NCI-H146 treated with DMSO at 0.1 percent for 48 hours (cell line): ENCODE measurements at regions not wholly inside any gene's neighbourhood (a gene's known extent, or its start where the extent isn't known, plus 50 kb on each side); places are given as distances from the start of the nearest gene placed in this dataset.

Source experiments
- DNase-seq: peaks from one replicate; lab custom pipeline; 2025; ENCODE audit not compliant: unreplicated experiment; lab: John Stamatoyannopoulos, UW

GRCh38 chr13:72458701-72459100 is 268.7 kb downstream of the MZT1 start:
- no peak for DNase-seq

GRCh38 chr13:72457151-72457550 is 270.3 kb downstream of the MZT1 start:
- DNase-seq = no peak

GRCh38 chr13:72456486-72456885 is 270.9 kb downstream of the MZT1 start:
- DNase-seq = no peak

GRCh38 chr13:72453161-72453560 is 274.3 kb downstream of the MZT1 start:
- no peak for DNase-seq

- DNase-seq = no peak
Observed at GRCh38 chr13:72448082-72448481, 279.3 kb downstream of the MZT1 start.

GRCh38 chr13:72444999-72445398 is 282.4 kb downstream of the MZT1 start:
- DNase-seq = no peak

DNA sequence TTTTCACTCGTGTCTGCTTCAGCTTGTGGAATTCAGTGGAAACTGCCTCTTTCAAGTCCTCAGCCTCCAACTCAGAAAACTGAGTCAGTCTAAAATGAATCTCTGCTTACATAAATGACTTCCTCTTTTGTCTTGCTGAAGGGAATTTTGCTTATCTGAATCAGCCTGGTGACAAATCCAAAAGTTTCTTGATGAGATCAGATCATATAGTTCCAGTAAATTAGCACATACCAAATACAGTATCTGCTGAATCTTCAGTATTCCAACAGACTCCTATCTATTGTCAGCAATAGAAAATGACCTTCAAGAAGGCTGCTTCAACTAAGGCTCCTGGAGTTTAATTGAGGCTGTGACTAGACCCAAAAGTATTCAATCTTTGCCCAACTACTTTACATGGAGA is 290.0 kb downstream of the MZT1 start:
- DNase-seq = no peak

DNA sequence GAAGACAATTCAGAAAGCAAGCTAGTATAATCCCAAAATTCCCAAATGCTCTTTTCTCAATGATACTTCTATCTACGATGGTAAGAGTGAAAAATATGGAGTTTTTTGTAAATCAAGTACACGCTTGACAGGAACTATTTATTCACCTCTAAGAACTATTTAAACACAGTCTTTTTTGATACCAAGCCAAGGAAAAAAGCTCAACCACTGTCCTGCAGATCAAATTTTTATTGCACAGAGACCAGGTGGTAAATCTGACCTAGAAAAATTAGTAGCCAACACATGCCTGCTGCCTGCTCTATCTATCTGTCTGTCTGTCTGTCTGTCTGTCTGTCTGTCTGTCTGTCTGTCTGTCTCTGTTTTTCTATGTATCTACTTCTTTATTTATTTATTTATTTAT is 292.2 kb downstream of the MZT1 start:
- no peak for DNase-seq

GRCh38 chr13:72431981-72432682 is 295.3 kb downstream of the MZT1 start:
- DNase-seq = no peak

DNA sequence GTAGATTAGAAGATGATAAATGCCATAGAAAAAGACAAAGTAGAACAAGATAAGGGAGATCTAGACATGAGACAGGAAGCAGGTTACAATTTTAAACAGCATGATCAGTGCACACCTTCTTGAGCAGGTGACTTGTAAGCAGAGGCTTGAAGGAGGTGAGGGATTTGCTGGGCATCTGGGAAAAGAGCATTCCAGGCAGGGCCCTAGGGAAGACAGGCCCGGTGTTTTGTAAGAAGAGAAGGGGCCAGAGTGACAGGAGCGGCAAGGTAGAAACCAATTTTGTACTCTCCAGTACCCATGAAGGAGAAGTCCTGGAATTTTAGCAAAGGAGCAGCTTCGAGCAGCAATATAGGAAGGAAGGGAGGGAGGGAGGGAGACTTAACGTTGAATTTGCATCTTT is 296.5 kb downstream of the MZT1 start:
- no peak for DNase-seq

- no peak for DNase-seq
Observed at GRCh38 chr13:72427757-72428528, 299.5 kb downstream of the MZT1 start.

DNA sequence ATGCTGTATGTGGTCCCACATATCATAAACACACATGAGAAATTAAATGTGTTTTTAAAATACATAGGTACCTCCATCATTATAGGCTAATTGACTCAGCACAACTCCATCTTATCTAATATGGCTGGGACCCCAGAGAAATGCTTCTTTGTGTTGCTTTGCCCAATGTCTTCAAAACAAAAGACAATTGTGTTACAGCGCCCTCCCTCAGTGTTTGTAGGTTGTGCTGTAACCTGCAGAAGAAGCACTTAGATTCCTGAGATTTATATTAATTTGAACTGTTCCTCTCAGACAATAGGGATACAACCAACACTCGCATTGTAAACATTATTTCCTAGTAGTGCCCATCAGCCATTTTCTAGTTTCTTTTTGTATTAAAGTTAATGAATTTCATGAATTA is 303.4 kb downstream of the MZT1 start:
- no peak for DNase-seq

DNA sequence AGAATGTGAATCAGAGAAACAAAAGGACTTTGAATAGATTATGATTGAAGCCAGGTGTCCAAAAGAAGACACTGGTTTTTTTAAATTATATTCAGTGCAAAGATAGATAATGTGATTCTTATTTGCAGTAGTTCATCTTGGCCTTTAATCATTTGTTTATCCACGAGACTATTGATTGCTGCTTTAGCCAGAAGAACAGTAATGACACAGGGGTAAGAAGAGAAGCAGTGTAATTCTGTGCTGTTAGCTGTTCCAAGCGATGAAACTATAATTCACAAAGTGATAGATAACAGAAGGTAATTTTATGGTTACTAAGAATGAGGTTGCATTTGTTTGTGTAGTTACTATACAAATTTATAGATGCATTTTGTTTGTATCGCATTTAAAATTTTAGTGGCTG is 311.6 kb downstream of the MZT1 start:
- DNase-seq = peak; percentile 64

GRCh38 chr13:72412481-72412880 is 314.9 kb downstream of the MZT1 start:
- DNase-seq = no peak

DNA sequence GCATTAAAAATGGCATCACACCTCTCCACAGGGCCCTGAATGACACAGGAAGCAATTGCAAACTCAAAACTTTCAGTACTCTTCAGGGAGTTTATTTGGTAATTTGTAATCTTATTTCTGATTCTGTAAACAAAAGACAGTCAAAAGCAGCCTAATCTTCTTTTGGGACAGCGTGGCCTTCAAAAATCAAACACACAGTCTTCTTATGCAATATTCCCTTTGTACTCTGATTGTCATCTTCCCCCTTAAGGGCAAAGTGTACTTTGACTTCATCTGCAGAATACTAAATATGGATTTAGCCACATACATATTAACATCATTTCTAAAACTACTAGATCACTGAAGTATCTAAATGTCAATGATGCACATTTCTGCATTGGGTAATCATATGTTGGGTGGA is 322.0 kb downstream of the MZT1 start:
- no peak for DNase-seq

GRCh38 chr13:72403396-72404010 is 323.9 kb downstream of the MZT1 start:
- no peak for DNase-seq

DNA sequence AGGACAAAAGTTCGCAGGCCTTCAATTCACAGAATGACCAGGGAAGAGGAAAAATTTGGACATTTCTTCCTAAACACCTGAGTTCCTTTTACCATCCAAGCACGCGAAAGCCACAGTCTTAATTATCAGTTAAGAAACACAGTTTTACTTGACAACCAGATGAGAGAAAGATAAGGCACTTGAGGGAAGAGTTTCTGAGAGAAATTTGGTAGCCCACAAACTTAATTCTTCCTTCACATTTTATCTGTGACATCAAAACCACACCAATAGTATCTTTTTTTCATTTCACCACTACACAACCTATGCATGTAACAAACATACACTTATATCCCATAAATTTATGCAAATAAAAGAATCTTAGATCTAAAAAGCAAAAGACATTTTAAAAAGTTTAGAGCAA is 326.6 kb downstream of the MZT1 start:
- DNase-seq = no peak

DNA sequence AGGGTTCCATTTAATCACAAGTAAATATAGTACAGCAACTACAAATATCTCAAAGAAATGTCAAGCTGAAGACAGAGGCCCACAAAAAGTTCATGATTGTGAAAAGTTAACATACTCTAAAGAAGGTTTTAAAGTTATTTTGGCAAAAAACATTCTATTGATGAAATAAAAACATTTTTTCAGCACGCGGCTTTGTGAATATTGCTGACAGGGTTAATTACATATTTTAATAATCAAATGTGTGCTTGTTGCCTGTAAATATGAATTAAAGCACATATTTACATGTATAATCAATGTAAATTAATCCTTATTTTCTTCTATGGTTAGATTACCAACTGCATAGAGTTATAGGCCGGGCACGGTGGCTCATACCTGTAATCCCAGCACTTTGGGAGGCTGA is 328.1 kb downstream of the MZT1 start:
- no peak for DNase-seq

DNA sequence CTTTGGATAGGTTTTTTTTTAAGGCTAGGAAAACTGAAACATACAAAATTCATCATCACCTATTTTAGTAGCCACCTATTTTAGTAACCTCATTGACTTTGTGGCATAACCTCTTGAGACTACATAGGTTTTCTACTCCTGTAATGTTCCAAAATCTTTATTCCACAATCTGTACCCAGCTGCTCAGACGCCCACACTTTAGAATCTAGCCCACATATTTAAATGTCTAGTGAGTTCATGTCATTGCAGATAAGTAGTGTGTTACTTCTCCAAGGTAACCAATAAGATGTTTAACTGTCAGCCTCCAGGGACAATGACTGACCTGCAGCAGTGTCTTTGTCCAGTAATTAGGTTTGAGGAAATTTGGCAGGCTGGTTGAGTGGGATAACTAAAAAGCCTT is 330.2 kb downstream of the MZT1 start:
- DNase-seq = no peak

GRCh38 chr13:72390909-72391308 is 336.5 kb downstream of the MZT1 start:
- no peak for DNase-seq

DNA sequence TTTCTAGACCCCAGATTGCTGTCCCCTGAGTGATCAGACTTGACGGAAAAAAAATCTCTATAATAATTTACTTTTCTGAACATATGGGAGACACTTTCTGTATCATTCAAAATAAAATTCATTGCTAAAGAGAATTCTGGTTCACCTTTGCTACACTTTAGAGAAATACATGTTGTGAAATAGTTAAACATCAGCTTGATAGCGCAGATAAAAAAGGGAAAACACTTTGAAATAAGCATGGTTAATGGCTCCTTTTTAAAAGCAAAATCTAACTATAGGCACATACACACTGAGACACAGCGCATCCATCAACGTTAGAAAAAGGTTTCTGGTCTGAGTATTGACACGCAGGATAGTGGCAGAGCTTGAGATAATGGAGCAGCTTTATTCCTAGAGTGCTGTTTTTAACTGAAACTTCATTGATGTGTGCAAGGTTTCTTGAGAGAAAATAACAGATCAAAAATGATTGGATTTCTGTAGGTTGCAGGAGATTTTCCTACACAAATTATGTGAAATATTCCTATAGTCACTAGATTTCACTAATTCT is 341.2 kb downstream of the MZT1 start:
- no peak for DNase-seq

GRCh38 chr13:72384879-72385278 is 342.6 kb downstream of the MZT1 start:
- no peak for DNase-seq
